DMS153 treated with DMSO at 0.1 percent for 48 hours (cell line): ENCODE measurements at regions not wholly inside any gene's neighbourhood (a gene's known extent, or its start where the extent isn't known, plus 50 kb on each side); places are given as distances from the start of the nearest gene placed in this dataset.

ENCODE experiments used
- DNase-seq: peaks from one replicate; lab custom pipeline; 2025; ENCODE audit not compliant: unreplicated experiment; lab: John Stamatoyannopoulos, UW

- peak; percentile 50 for DNase-seq
These were observed 193.3 kb upstream of the AGAP1 start for GRCh38 chr2:235300368-235301201.

DNA sequence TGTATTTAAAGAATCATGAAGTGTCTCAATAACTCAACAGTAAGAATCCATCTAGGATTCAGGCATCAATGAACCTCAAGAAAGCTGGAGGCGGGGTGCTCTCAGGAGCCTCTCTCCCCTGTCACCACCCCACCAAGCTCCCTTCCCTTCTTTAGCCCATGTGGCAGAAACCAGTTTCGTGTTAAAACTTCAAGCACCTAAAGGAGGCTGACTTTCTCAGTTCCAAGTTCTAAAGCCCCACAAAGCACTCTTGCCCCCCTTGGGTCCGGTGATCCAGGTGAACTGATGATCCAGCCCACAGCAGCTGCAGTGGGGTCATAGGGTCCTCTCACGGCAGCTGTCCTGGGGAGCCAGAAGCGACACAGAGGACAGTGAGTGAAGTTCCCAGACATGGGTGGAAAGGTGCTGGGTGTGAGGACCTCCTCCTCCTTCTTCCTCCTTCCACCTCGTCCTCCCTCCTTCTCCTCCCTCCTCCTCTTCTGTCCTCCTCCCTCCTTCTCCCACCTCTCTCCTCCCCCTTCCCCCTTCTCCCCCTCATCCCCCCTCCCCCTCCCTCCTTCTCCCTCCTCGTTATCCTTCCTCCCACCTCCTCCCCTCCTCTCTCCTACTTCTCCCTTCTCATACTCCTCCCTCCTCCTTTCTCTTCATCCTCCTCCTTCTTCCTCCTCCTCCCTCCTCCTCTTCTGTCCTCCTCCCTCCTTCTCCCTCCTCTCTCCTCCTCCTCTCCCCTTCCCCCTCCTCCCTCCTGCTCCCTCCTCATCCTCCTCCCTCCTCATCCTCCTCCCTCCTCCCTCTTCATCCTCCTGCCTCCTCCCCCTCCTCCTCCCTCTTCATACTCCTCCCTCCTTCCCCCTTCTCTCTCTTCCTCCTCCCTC is 192.4 kb upstream of the AGAP1 start:
- DNase-seq = no peak

DNA sequence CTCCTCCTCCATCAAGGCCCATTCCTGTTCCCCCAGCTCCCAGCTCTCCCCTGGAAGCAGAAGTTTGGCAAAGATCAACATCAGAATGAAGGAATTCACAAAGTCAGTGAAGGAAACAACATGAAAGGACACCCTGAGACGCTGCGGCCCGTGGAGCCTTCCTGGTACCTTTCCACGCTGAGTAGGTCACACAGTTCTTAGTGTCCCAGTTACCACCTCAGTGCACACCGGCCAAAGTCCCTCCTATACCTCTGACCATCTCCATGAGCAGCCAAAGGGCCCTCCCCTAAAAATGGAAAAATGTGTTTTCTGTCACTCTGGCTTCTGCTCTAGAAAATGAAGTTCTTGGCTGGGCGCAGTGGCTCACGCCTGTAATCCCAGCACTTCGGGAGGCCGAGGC is 191.6 kb upstream of the AGAP1 start:
- no peak for DNase-seq

GRCh38 chr2:235303499-235304291 is 190.1 kb upstream of the AGAP1 start:
- DNase-seq = no peak

DNA sequence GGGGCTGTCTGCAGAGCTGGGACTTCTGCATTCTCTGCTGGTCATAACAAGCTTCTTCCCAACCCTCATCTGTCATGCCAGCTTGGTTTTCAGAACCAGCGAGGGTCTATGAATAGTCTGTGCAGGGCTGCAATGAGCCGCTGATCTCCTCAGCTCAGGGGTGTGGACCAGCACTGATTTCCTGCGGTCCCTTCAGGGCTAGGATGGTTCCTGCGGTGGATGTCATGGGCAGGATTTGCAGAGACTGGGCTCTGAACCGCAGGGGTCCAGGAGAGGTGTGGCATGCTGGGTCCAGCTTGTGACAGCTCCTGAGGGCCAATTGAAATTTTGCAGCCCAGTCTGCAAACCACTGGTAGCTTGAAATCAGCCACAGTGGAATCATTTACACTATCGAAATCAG is 188.2 kb upstream of the AGAP1 start:
- DNase-seq = no peak

DNA sequence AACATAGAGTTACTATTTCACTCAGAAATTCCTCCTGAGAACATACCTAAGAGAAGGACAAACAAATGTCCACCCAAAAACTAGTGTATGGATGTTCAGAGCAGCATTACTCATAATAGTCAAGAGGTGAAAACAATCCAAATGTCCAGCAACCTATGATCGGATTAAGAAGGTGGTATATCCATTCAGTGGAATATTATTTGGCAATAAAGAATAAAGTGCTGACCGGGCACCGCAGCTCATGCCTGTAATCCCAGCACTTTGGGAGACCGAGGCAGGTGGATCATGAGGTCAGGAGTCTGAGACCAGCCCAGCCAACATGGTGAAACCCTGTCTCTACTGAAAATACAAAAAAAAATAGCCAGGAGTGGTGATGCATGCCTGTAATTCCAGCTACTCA is 182.8 kb upstream of the AGAP1 start:
- no peak for DNase-seq

GRCh38 chr2:235312571-235312970 is 181.3 kb upstream of the AGAP1 start:
- no peak for DNase-seq

GRCh38 chr2:235314371-235314930 is 179.4 kb upstream of the AGAP1 start:
- DNase-seq = peak; percentile 22

- no peak for DNase-seq
These were observed 174.7 kb upstream of the AGAP1 start for GRCh38 chr2:235319095-235319494.

DNA sequence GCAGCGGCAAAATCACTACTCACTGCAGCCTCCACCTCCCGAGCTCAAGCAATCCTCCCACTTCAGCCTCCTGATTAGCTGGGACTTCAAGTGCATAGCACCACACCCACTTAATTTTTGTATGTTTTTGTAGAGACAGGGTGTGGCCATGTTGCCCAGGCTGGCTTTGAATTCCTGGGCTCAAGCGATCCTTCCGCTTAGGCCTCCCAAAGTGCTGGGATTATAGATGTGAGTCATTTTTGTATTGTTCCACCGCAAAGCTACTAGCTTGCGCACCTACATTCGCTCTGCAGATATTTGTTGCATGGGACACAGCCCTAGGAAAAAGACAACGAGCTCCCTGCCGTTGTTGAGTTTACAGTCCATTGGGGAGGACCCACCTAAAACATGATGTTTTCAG is 173.5 kb upstream of the AGAP1 start:
- DNase-seq = no peak

DNA sequence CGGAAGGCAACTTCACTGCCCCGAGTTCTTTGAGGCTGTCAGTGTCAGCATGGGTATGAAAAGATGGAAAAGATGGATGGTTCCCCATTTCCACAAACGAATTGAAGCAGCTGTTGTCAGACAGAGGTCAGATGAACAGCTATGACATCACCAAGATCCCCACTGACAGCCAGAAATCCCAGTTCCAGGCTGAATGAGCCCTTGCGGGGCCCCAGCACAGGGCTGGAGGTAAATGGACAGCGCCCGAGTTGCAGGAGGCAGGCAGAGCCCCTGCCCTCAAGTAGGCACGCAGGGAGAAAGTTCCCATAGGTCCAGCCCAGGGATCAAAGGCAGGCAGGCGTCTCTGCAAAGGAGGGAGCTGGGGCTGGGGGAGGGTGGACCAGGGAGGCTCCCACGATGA is 169.5 kb upstream of the AGAP1 start:
- no peak for DNase-seq

- no peak for DNase-seq
These were observed 168.7 kb upstream of the AGAP1 start for GRCh38 chr2:235325151-235325550.

DNA sequence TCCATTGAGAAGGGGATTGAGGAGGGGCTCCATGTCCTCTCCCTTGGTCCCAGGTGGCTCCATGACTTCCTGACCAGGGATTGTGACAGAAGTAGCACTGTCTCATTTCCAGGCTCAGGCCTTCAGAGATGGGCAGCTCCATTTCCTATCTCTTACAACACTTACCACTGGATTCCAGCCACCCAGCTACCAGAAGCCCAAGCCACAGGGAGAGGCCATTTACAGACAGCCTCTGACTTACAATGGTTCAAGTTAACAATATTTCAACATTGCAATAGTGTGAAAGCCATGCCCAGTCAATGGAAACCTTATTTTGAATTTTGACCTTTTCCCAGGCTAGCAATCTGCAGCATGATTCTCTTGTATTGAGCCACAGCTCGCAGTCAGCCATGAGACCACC is 164.9 kb upstream of the AGAP1 start:
- no peak for DNase-seq

DNA sequence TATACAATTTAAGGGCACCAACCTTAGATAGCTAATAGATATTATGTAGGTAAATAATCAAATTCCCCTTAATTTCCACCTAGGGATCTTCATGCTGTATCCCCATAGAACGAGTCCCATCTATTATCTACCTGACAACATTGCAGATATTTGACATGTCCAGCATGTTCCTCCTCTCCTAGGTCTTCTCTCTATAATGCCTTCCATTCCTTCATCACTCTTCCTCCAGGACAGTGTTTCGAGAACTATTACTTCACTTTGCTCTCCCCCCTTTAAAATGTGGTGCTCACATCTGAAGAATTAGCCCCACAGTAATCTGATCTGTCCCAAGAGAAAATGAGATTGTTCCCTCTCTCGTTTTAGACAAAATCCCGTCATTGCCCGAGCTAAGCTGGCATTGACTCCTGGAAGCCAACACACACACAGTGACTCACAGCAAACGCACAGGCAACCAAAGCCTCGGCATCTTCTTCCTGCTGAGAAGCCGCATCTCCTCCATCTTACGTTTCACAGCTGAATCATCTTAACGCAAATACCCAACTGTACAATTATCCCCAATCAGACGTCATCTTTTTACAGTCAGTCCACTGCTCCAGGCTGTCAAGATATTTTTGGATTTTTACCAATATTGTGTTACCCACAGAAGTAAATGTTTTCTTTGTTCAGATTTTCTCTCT is 162.9 kb upstream of the AGAP1 start:
- DNase-seq = no peak

GRCh38 chr2:235332240-235332890 is 161.5 kb upstream of the AGAP1 start:
- no peak for DNase-seq

DNA sequence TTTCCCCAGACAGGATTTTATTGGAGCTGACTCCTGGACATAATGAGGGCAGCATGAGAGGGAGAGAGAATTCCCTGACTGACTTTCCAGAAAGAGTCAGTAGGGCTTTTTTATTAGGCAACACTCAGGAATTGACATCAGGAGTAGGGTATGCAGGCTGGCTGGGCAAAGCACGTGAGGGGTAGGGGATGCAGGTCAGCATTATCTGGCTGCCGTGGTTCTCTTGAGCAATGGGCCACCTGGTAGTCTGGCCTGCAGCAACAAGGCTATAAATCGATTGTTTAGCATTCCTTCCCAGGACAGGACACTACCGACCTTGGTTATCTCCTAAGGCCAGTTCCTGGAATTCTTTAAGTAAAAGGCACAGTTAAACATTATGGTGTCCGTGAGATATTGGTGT is 160.8 kb upstream of the AGAP1 start:
- DNase-seq = no peak

DNA sequence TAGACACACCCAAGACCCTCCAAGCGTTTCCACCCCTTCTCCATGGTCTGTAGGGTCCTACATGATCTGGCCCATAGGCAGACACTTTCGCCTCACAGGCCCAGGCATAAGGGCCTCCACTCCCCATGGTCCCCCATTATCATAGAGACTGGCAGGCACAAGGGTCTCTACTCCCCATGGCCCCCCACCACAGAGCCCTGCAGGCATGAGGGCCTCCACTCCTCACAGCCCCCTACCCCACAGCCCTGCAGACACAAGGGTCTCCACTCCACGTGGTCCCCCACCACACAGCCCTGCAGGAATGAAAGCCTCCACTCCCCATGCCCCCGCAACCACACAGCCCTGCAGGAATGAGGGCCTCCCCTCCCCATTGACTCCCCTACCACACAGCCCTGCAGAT is 159.7 kb upstream of the AGAP1 start:
- DNase-seq = no peak

DNA sequence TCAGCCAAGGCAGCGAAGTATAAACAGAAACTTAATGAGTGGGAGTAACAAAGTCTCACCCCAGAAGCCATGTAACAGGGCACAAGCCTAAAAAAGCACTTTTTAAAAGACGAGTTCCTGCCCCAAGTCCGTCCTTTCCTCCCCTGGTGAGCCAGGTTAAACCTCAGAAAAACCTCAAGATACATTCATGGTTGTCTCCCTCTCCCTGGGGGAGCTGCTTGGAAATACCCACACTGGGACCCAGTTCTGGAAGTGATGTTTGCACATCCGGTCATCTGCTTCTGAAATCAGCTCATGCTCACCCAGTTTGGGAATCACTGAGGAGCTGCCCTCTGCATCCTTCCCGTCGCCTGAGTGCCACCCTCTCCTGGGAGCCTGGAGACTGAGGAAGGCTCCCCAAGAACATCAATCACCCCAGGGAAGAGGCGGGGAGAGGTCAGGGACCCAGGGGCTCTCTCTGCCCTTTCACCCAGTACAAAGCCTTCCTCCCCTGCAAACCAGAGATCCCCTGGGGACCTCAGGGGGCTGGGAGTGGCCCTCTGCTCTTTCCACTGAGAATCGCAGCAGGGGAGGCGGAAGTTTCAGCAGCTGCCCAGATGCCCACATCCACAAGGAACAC is 150.6 kb upstream of the AGAP1 start:
- DNase-seq = no peak

- no peak for DNase-seq
These were observed 150.0 kb upstream of the AGAP1 start for GRCh38 chr2:235343869-235344268.

DNA sequence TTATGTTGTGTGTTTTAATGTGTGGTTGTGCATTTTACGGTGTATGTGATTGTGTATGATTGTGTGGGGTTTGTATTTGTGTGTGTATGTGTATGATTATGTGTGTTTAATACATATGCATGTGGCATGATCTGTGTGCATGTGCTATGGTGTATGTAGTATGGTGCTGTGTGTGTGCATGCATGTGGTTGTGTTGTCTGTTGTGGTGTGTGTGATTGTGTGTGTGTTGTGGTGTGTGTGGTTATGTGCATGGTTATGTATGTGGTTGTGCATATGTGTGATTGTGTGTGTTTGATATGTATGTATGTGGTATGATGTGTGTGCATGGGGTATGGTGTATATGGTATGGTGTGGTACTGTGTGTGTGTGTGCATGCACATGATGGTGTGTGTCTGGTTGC is 148.1 kb upstream of the AGAP1 start:
- no peak for DNase-seq
